Neural cell (in vitro differentiated cells): ENCODE measurements at regions not wholly inside any gene's neighbourhood (a gene's known extent, or its start where the extent isn't known, plus 50 kb on each side); places are given as distances from the start of the nearest gene placed in this dataset.

Source experiments
- H2AFZ ChIP-seq: fragments of 200-600, 300-800 bp; sonication (generic), shearing (Covaris generic); 2 replicates; pipeline ENCODE4 v1.6.0; 2014; ENCODE audit warnings: low read depth, mild to moderate bottlenecking, antibody characterized with exemption, low read length, moderate library complexity
- H3F3A ChIP-seq: fragments of 200-600 bp; shearing (Covaris generic); 2 replicates; pipeline ENCODE4 v1.6.1; 2016; ENCODE audit warnings: mild to moderate bottlenecking, moderate library complexity, mixed read lengths, antibody characterized with exemption, low read length; ENCODE audit not compliant: insufficient read depth, poor library complexity, severe bottlenecking
- H3K27ac ChIP-seq: fragments of 200-600, 300-800 bp; sonication (generic), shearing (Covaris generic); 2 replicates; pipeline ENCODE4 v1.5.1; 2014; ENCODE audit warnings: mild to moderate bottlenecking, low read length, moderate library complexity
- H3K27me3 ChIP-seq: fragments of 300-800, 200-600 bp; sonication (generic), shearing (Covaris generic); 2 replicates; pipeline ENCODE4 v1.6.0; 2014; ENCODE audit warnings: mild to moderate bottlenecking, low read depth, low read length, moderate library complexity; ENCODE audit not compliant: insufficient read depth
- H3K36me3 ChIP-seq: fragments of 300-800, 200-600 bp; sonication (generic), shearing (Covaris generic); 2 replicates; pipeline ENCODE4 v1.5.1; 2014; ENCODE audit warnings: mild to moderate bottlenecking, antibody characterized with exemption, low read length, moderate library complexity; ENCODE audit not compliant: insufficient read depth
- H3K4me2 ChIP-seq: fragments of 300-800, 200-600 bp; sonication (generic), shearing (Covaris generic); 2 replicates; pipeline ENCODE4 v1.6.0; 2014; ENCODE audit warnings: mild to moderate bottlenecking, low read length
- H3K4me3 ChIP-seq: fragments of 300-800, 200-600 bp; sonication (generic), shearing (Covaris generic); 2 replicates; pipeline ENCODE4 v1.5.1; 2014; ENCODE audit warnings: mild to moderate bottlenecking, low read length, moderate library complexity
- H3K79me2 ChIP-seq: fragments of 200-600 bp; shearing (Covaris generic); replicated peaks from 2 replicates; pipeline ENCODE4 v1.6.0; 2014; ENCODE audit warnings: mild to moderate bottlenecking, low read length, moderate library complexity; ENCODE audit not compliant: insufficient read depth
- H3K9ac ChIP-seq: fragments of 300-800, 200-600 bp; sonication (generic), shearing (Covaris generic); 2 replicates; pipeline ENCODE4 v1.6.1; 2016; ENCODE audit warnings: mild to moderate bottlenecking, low read length, mixed read lengths
- H3K9me2 ChIP-seq: fragments of 200-600 bp; shearing (Covaris generic); 2 replicates; pipeline ENCODE4 v1.6.1; 2016; ENCODE audit warnings: mild to moderate bottlenecking, low read length, mixed read lengths; ENCODE audit not compliant: insufficient read depth
- H3K9me3 ChIP-seq: fragments of 200-600, 300-800 bp; sonication (generic), shearing (Covaris generic); 2 replicates; pipeline ENCODE4 v1.6.1; 2016; ENCODE audit warnings: mild to moderate bottlenecking, mixed run types, low read length, moderate library complexity, mixed read lengths
- H4K20me1 ChIP-seq: fragments of 200-600 bp; shearing (Covaris generic); 2 replicates; pipeline ENCODE4 v1.6.1; 2016; ENCODE audit warnings: mild to moderate bottlenecking, mixed run types; ENCODE audit not compliant: insufficient read depth
- EP300 ChIP-seq: fragments of 450-650 bp; conservative IDR thresholded peaks from 2 replicates; pipeline ENCODE4 v1.6.1; 2014; ENCODE audit warnings: antibody characterized with exemption, mild to moderate bottlenecking, moderate library complexity; ENCODE audit not compliant: poor library complexity, severe bottlenecking
- EZH2 ChIP-seq: fragments of 200-600, 300-800 bp; shearing (Covaris generic), sonication (generic); IDR thresholded peaks from 2 replicates; pipeline ENCODE4 v1.6.1; 2014; ENCODE audit warnings: antibody characterized with exemption, low read length, borderline replicate concordance, mild to moderate bottlenecking; ENCODE audit not compliant: insufficient read depth, poor library complexity, severe bottlenecking
- MXI1 ChIP-seq: fragments of 450-650 bp; conservative IDR thresholded peaks from 2 replicates; pipeline ENCODE4 v1.6.1; 2014; ENCODE audit warnings: antibody characterized with exemption, mild to moderate bottlenecking; ENCODE audit not compliant: poor library complexity, severe bottlenecking
- POLR2AphosphoS5 ChIP-seq: IDR thresholded peaks from 2 replicates; pipeline ENCODE4 v1.6.1; 2012
- RAD21 ChIP-seq: fragments of 450-650 bp; conservative IDR thresholded peaks from 2 replicates; pipeline ENCODE4 v1.6.1; 2014; ENCODE audit warnings: antibody characterized with exemption, mild to moderate bottlenecking, moderate library complexity
- REST ChIP-seq: IDR thresholded peaks from 2 replicates; pipeline ENCODE4 v1.6.1; 2012; ENCODE audit warnings: borderline replicate concordance
- SMC3 ChIP-seq: fragments of 450-650 bp; conservative IDR thresholded peaks from 2 replicates; pipeline ENCODE4 v1.6.1; 2014; ENCODE audit warnings: antibody characterized with exemption, mild to moderate bottlenecking, moderate library complexity; ENCODE audit not compliant: poor library complexity
- TAF1 ChIP-seq: IDR thresholded peaks from 2 replicates; pipeline ENCODE4 v1.6.1; 2012; ENCODE audit warnings: low read depth
- TF ChIP-seq, protein P1 (sequence below): fragments of 450-650 bp; IDR thresholded peaks from 2 replicates; pipeline ENCODE4 v1.5.1; 2014; ENCODE audit warnings: antibody characterized with exemption, mild to moderate bottlenecking, moderate library complexity; ENCODE audit not compliant: poor library complexity, severe bottlenecking

DNA sequence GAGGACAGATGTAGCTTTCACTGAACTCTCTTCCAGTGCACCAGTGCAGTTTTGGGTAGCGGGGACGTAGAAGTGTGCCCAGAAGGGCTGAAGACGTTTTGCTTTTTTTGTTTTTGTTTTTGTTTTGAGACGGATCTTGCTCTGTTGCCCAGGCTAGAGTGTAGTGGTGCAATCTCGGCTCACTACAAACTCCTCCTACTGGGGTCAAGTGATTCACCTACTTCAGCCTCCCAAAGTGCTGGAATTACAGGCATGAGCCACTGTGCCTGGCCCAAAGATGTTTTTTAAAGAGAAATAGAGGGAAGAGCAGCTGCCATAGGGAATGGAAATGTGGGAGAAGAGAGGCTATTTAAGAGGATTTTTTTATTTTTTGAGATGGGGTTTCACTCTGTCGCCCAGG is 74.4 kb upstream of the ACSL1 start:
- H3K27me3 ChIP-seq, result no peaks in the 10 kb centered on the region

GRCh38 chr4:184902550-184902949 is 76.8 kb upstream of the ACSL1 start:
- no peaks in the 10 kb centered on the region for H4K20me1 ChIP-seq
- no peak for TF ChIP-seq TAF1
- no peak for TF ChIP-seq SMC3
- TF ChIP-seq, protein P1, sequence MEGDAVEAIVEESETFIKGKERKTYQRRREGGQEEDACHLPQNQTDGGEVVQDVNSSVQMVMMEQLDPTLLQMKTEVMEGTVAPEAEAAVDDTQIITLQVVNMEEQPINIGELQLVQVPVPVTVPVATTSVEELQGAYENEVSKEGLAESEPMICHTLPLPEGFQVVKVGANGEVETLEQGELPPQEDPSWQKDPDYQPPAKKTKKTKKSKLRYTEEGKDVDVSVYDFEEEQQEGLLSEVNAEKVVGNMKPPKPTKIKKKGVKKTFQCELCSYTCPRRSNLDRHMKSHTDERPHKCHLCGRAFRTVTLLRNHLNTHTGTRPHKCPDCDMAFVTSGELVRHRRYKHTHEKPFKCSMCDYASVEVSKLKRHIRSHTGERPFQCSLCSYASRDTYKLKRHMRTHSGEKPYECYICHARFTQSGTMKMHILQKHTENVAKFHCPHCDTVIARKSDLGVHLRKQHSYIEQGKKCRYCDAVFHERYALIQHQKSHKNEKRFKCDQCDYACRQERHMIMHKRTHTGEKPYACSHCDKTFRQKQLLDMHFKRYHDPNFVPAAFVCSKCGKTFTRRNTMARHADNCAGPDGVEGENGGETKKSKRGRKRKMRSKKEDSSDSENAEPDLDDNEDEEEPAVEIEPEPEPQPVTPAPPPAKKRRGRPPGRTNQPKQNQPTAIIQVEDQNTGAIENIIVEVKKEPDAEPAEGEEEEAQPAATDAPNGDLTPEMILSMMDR, result no peak
- TF ChIP-seq EP300, result no peak
- no peak for TF ChIP-seq EZH2
- no peak for TF ChIP-seq RAD21
- no peak for TF ChIP-seq REST
- no peak for TF ChIP-seq MXI1
- no peak for TF ChIP-seq POLR2AphosphoS5
- no peak overlapping the region for H2AFZ ChIP-seq

More for the DNA sequence above, 74.4 kb upstream of the ACSL1 start:
- TF ChIP-seq EP300 (no peak), REST (no peak), EZH2 (no peak), MXI1 (no peak), TAF1 (no peak), RAD21 (no peak), SMC3 (no peak), POLR2AphosphoS5 (no peak)
- TF ChIP-seq, protein P1, result no peak
- H3K4me3 ChIP-seq, result no peak overlapping the region
- H3K9me3 ChIP-seq, result no peaks in the 10 kb centered on the region
- no peaks in the 10 kb centered on the region for H3K79me2 ChIP-seq
- H3K36me3 ChIP-seq, result no peaks in the 10 kb centered on the region
- no peak overlapping the region for H3K27ac ChIP-seq
- H3K4me2 ChIP-seq, result no peak overlapping the region
- H3F3A ChIP-seq, result no peaks in the 10 kb centered on the region
- H2AFZ ChIP-seq, result no peak overlapping the region
- H4K20me1 ChIP-seq, result no peaks in the 10 kb centered on the region
- H3K9me2 ChIP-seq, result no peaks in the 10 kb centered on the region
- H3K9ac ChIP-seq, result no peak overlapping the region

More at GRCh38 chr4:184902550-184902949, 76.8 kb upstream of the ACSL1 start:
- H3F3A ChIP-seq, result no peaks in the 10 kb centered on the region
- no peaks in the 10 kb centered on the region for H3K79me2 ChIP-seq
- no peak overlapping the region for H3K4me2 ChIP-seq
- H3K36me3 ChIP-seq, result no peaks in the 10 kb centered on the region
- no peaks in the 10 kb centered on the region for H3K9me3 ChIP-seq
- no peaks in the 10 kb centered on the region for H3K27me3 ChIP-seq
- H3K9me2 ChIP-seq, result no peaks in the 10 kb centered on the region
- no peak overlapping the region for H3K9ac ChIP-seq
- H3K27ac ChIP-seq, result no peak overlapping the region
- no peak overlapping the region for H3K4me3 ChIP-seq
